BLaER1 (cell line): ENCODE measurements at regions not wholly inside any gene's neighbourhood (a gene's known extent, or its start where the extent isn't known, plus 50 kb on each side); places are given as distances from the start of the nearest gene placed in this dataset.

ENCODE experiments used
- H3K27ac ChIP-seq: shearing (Covaris generic); formaldehyde crosslinking; 2 replicates; pipeline ENCODE4 v1.8.1; 2022
- H3K27me3 ChIP-seq: shearing (Covaris generic); formaldehyde crosslinking; 2 replicates; pipeline ENCODE4 v1.8.1; 2022
- H3K36me3 ChIP-seq: shearing (Covaris generic); formaldehyde crosslinking; 2 replicates; pipeline ENCODE4 v1.8.1; 2022
- H3K4me1 ChIP-seq: shearing (Covaris generic); formaldehyde crosslinking; 2 replicates; pipeline ENCODE4 v1.8.1; 2022
- H3K4me2 ChIP-seq: shearing (Covaris generic); formaldehyde crosslinking; 2 replicates; pipeline ENCODE4 v1.8.1; 2022
- H3K4me3 ChIP-seq: shearing (Covaris generic); formaldehyde crosslinking; 2 replicates; pipeline ENCODE4 v1.8.1; 2022
- H3K9ac ChIP-seq: shearing (Covaris generic); formaldehyde crosslinking; 2 replicates; pipeline ENCODE4 v1.8.1; 2022
- H3K9me3 ChIP-seq: shearing (Covaris generic); formaldehyde crosslinking; 2 replicates; pipeline ENCODE4 v1.8.1; 2022
- H4K20me1 ChIP-seq: shearing (Covaris generic); formaldehyde crosslinking; 2 replicates; pipeline ENCODE4 v1.8.1; 2022
- Cebpa-rat ChIP-seq: shearing (Covaris generic); IDR thresholded peaks from 2 replicates; pipeline ENCODE4 v1.8.1; 2022

DNA sequence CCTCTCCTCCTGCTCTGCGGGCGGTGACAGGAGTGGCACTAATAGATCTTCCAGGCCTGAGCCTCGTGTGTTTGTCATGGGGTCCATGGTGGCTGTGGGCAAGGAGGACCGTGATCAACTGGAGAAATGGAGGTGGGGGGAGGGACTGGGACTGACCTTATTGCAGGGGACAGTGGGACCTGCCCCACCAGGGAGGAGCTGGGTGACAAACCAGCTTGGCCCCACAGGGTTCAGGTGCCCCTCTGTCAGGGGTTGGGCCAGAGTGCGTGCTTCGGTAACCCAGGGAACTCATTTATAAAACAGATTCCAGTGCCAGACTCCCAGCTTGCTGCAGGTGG is 366.5 kb downstream of the BCOR start:
- Histone ChIP-seq H3K4me3 (no peak overlapping the region), H3K27ac (no peak overlapping the region), H3K4me1 (peaks cover 33% of the 10 kb centered on the region), H3K36me3 (no peaks in the 10 kb centered on the region), H3K4me2 (peak overlapping the region; percentile 62), H3K9me3 (no peaks in the 10 kb centered on the region), H3K9ac (no peak overlapping the region), H4K20me1 (no peaks in the 10 kb centered on the region), H3K27me3 (no peaks in the 10 kb centered on the region)
- TF ChIP-seq Cebpa-rat, result no peak

DNA sequence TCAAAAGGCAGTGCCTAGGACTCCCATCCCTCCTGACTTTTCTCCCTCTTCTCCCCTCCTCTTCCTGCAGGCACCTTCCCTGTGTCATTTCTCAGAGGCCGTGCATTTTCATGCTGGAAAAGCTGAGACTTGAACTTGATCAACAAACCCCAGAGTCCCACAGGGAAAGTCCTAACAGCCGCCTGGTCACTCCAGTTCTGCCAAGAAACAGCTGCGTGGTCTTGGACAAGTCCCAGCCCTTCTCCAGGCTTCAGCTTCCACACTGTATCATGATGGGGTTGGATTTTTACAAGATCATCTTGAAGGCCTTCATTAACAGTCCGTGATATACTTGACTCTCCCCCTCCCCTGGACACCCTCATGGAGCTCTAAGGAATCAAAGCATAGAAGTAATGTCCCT is 366.0 kb downstream of the BCOR start:
- H3K36me3 ChIP-seq, result no peaks in the 10 kb centered on the region
- H3K9ac ChIP-seq, result no peak overlapping the region
- TF ChIP-seq Cebpa-rat, result no peak
- no peaks in the 10 kb centered on the region for H4K20me1 ChIP-seq
- H3K4me2 ChIP-seq, result peak overlapping the region; percentile 62; the same call in 1 of the 2 replicates
- no peak overlapping the region for H3K27ac ChIP-seq
- H3K4me3 ChIP-seq, result no peak overlapping the region
- H3K27me3 ChIP-seq, result no peaks in the 10 kb centered on the region
- H3K4me1 ChIP-seq, result peaks cover 38% of the 10 kb centered on the region
- no peaks in the 10 kb centered on the region for H3K9me3 ChIP-seq

DNA sequence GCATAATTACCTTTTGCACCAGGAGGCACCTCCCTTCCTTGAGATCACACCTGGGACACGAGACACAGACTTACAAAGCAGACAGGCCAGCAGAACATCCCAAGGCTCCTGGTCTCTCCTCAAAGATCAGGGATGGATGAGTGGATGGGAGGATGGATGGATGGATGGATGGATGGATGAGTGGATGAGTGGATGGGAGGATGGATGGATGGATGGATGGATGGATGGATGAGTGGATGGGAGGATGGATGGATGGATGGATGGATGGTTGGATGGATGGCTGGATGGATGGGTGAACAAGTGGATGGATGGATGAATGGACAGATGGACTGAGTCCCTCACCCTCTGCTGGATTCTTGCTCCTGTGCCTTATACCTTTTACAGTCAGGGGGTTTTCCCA is 364.0 kb downstream of the BCOR start:
- Histone ChIP-seq H3K4me2 (no peak overlapping the region), H3K27me3 (no peaks in the 10 kb centered on the region), H3K4me3 (no peak overlapping the region), H3K9ac (no peak overlapping the region), H3K36me3 (no peaks in the 10 kb centered on the region), H3K4me1 (peaks cover 41% of the 10 kb centered on the region), H3K9me3 (no peaks in the 10 kb centered on the region), H4K20me1 (no peaks in the 10 kb centered on the region), H3K27ac (no peak overlapping the region)
- TF ChIP-seq Cebpa-rat, result no peak

DNA sequence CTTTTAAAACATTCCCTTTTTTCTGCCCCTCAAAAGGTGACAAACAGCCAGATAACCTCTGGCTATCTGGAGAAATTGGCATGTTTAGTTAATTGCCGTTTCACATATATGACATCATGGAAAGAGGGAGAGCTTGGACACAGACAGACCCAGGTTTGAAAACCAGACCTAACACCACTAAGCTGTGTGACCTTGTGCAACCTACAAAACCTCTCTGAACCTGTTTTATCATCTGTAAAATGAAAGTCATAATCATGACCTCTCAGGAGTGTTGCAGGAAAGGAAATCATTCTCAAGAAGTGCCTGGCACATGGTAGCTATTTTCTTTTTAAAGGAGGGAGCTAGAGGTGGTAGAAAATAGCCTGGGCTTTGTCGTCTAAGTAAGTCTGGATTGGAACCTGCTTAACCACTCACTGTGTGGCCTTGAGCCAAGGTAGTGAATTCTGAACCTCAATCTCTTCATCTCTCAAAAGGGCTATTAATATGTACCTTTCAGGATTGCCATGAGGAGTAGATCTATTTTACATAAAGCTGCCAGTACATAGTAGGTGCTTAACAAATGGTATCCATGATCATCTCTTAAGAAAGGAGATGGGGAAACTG is 363.5 kb downstream of the BCOR start:
- TF ChIP-seq Cebpa-rat, result no peak
- H3K4me3 ChIP-seq, result no peak overlapping the region
- no peaks in the 10 kb centered on the region for H3K9me3 ChIP-seq
- H4K20me1 ChIP-seq, result no peaks in the 10 kb centered on the region
- no peaks in the 10 kb centered on the region for H3K27me3 ChIP-seq
- no peak overlapping the region for H3K4me2 ChIP-seq
- H3K36me3 ChIP-seq, result no peaks in the 10 kb centered on the region
- peaks cover 41% of the 10 kb centered on the region for H3K4me1 ChIP-seq
- no peak overlapping the region for H3K27ac ChIP-seq
- H3K9ac ChIP-seq, result no peak overlapping the region

DNA sequence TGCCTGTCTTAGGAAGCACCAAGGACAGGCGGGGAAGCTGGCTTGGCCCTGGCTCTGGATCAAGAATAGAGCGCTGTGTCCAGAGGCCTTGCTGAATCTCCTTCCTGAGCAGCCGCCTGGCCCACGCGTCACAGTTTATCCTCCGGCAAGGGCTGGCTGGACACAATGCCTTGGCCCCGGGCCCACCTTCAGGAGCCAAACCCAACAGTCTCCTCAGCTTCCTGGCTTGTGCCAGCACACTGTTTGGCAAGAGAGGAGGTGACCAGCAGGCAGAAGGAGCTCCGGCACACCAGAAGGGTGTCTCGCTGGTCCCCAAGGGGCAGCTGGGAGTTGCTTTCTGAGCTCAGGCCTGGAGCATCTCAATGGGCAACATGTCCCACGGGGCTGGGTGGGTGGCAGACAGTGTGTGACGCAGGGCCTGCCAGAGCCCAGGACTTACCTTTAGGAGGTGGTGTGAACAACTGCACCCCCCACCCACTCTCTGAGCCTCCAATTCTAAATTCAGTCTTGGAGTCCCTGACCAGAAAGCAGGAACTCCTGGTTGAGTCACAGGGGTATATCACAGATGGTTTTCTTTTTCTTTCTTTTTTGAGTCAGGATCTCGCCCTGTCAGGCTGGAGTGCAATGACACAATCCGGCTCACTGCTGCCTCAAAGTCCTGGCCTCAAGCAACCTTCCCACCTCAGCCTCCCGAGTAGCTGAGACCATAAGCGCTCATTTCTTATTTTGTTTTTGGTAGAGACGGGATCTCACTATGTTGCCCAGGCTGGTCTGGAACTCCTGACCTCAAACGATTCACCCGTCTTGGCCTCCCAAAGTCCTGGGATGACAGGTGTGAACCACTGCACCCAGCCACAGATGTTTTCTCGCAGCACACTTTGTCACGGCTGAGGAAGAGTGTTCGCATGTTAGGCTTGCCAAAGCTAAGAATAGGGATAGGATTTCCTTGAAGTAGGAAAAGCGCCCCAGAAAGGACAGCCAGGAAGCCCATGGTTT is 361.2 kb downstream of the BCOR start:
- Histone ChIP-seq H3K9ac (no peak overlapping the region), H3K27me3 (no peaks in the 10 kb centered on the region), H3K36me3 (no peaks in the 10 kb centered on the region), H3K27ac (no peak overlapping the region), H3K9me3 (no peaks in the 10 kb centered on the region), H3K4me2 (peak overlapping the region; percentile 21; the same call in 1 of the 2 replicates), H3K4me3 (no peak overlapping the region), H4K20me1 (no peaks in the 10 kb centered on the region), H3K4me1 (peaks cover 20% of the 10 kb centered on the region)
- TF ChIP-seq Cebpa-rat, result no peak

DNA sequence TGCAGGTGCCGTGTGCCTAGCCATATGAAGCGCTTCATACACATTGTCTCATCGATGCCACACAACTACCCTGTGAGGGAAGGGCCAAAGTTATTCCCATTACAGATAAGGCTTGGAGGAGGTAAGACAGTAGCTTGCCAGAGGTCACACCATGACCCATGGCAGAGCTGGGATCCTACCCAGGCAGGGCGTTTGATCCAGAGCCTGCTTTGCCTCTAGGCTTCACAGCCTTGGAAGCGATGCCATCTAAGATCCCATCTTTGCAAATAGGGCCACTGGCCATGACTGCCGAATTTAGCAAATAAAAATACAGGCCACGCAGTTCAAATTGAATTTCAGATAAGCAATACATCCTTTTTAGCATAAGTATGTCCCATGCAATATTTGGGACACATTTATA is 358.2 kb downstream of the BCOR start:
- H3K36me3 ChIP-seq, result no peaks in the 10 kb centered on the region
- peaks cover 17% of the 10 kb centered on the region for H3K4me1 ChIP-seq
- H3K27ac ChIP-seq, result no peak overlapping the region
- H3K27me3 ChIP-seq, result no peaks in the 10 kb centered on the region
- TF ChIP-seq Cebpa-rat, result no peak
- H3K4me2 ChIP-seq, result no peak overlapping the region
- H3K9me3 ChIP-seq, result no peaks in the 10 kb centered on the region
- no peaks in the 10 kb centered on the region for H4K20me1 ChIP-seq
- H3K9ac ChIP-seq, result no peak overlapping the region
- H3K4me3 ChIP-seq, result no peak overlapping the region

DNA sequence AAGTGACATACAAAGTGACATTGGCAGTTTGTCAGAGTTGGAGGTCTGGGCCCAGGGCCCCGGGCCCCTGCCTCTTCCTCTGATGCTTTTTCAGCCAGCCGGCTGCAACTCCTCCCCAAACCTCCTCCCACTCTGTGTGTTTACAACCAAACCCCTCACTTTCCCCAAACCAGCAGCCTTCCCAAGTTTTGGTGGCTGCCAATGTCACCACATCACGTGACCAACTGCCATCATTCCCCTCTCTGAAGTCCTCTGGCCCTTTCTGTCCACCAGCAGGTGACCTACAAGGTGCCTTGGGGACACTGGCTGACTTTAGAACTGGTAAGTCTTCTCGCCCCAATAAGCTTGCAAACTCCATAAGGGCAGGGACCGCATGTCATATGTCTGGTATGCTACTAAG is 357.7 kb downstream of the BCOR start:
- H3K4me3 ChIP-seq, result no peak overlapping the region
- TF ChIP-seq Cebpa-rat, result no peak
- H3K36me3 ChIP-seq, result no peaks in the 10 kb centered on the region
- H3K4me2 ChIP-seq, result no peak overlapping the region
- H3K27me3 ChIP-seq, result no peaks in the 10 kb centered on the region
- H3K27ac ChIP-seq, result no peak overlapping the region
- H3K9me3 ChIP-seq, result no peaks in the 10 kb centered on the region
- H3K9ac ChIP-seq, result no peak overlapping the region
- peaks cover 17% of the 10 kb centered on the region for H3K4me1 ChIP-seq
- no peaks in the 10 kb centered on the region for H4K20me1 ChIP-seq

DNA sequence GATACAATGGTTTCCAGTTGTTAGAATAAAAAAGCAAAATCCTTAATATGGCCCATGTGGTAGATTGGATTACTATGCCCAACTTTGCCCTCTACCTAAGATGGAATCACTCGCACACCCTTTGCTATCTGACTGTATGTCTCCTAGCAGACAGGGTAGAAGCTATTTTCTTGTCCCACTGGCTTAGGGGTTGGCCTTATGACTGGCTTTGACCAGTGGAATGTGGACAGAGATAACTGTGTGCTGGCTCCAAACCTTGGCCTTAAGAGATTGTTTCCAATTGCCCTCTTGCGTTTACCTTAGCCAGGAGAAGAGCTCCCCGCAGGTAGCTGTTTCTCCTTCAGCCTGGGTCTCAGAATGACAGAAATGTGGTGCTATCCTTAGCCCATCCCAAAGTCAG is 355.9 kb downstream of the BCOR start:
- H3K27ac ChIP-seq, result no peak overlapping the region
- no peaks in the 10 kb centered on the region for H3K27me3 ChIP-seq
- H3K4me2 ChIP-seq, result no peak overlapping the region
- H3K9ac ChIP-seq, result no peak overlapping the region
- peaks cover 8% of the 10 kb centered on the region; the same call in 1 of the 2 replicates for H3K4me1 ChIP-seq
- H4K20me1 ChIP-seq, result no peaks in the 10 kb centered on the region
- H3K36me3 ChIP-seq, result no peaks in the 10 kb centered on the region
- H3K4me3 ChIP-seq, result no peak overlapping the region
- no peak for TF ChIP-seq Cebpa-rat
- no peaks in the 10 kb centered on the region for H3K9me3 ChIP-seq

DNA sequence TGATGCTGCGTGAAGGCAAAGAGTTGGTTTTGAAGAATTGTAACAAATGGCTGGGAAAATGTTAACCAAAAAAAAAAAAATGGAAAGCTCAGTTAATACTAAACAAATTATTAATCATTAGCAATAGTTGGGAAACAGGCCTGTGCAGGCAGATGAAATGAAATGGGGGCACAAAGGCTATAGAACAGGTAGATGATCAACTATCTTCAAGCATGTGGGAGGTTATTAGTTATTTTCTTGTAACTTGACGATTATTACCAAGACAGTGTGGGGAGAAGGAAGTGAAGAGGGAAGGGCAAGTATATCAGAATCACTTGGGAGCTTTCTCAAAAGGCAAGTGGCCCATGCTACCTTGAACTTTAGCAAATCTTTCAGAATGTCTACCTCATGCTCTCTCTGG is 351.9 kb downstream of the BCOR start:
- no peak overlapping the region for H3K4me2 ChIP-seq
- H3K4me1 ChIP-seq, result peaks cover 19% of the 10 kb centered on the region
- H3K27me3 ChIP-seq, result no peaks in the 10 kb centered on the region
- no peak overlapping the region for H3K27ac ChIP-seq
- H3K9me3 ChIP-seq, result no peaks in the 10 kb centered on the region
- no peak overlapping the region for H3K4me3 ChIP-seq
- no peaks in the 10 kb centered on the region for H3K36me3 ChIP-seq
- no peak overlapping the region for H3K9ac ChIP-seq
- no peak for TF ChIP-seq Cebpa-rat
- H4K20me1 ChIP-seq, result no peaks in the 10 kb centered on the region

DNA sequence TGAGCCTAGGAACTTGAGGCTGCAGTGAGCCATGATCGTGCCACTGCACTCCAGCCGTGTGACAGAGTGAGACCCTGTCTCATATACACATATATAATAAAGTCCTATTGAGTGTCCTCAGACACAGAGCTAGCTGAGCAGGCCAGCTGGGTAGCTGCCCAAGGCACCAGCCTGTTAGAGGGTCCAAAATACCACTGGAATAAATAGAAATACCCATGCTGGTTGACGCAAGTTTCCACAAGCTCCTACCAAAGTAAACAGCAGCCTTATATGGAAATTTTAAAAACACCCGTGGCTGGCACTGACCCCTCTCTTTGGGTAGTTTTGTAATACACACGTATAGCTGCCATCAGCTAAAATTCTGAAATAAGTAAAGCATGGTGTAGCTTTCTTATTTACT is 348.6 kb downstream of the BCOR start:
- Histone ChIP-seq H3K4me1 (peaks cover 31% of the 10 kb centered on the region), H3K27ac (no peak overlapping the region), H3K36me3 (no peaks in the 10 kb centered on the region), H3K9ac (no peak overlapping the region), H3K4me3 (no peak overlapping the region), H3K4me2 (no peak overlapping the region), H3K27me3 (no peaks in the 10 kb centered on the region), H4K20me1 (no peaks in the 10 kb centered on the region), H3K9me3 (no peaks in the 10 kb centered on the region)
- no peak for TF ChIP-seq Cebpa-rat
